Activated naive CD8-positive, alpha-beta T cell treated with anti-CD3 and anti-CD28 coated beads, Interleukin-2, amount 10 ng/mL, durations not matched to agents 7 days and 5 days (primary cell): ENCODE measurements at regions not wholly inside any gene's neighbourhood (a gene's known extent, or its start where the extent isn't known, plus 50 kb on each side); places are given as distances from the start of the nearest gene placed in this dataset.

Source experiments
- ATAC-seq: fragments of 150-1000 bp; cut with Tn5 transposase; one replicate; pipeline ENCODE4 v1.10.0; 2021; ENCODE audit warnings: low read depth, moderate library complexity
- POLR2A ChIA-PET: fragments of 350-600 bp; sonication (Branson Sonifier 250); formaldehyde crosslinking; loops from one replicate; lab custom pipeline; 2021; ENCODE audit warnings: antibody characterized with exemption; lab: Charles Lee
- DNase-seq: peaks from one replicate; pipeline ENCODE4 v3.0.0; 2021
- H3K27ac Mint-ChIP-seq: one replicate; pipeline ENCODE4 v1.8.0; 2022; ENCODE audit warnings: mild to moderate bottlenecking, mixed read lengths
- H3K27me3 Mint-ChIP-seq: one replicate; pipeline ENCODE4 v1.8.0; 2022; ENCODE audit warnings: mild to moderate bottlenecking, moderate library complexity, mixed read lengths
- H3K36me3 Mint-ChIP-seq: one replicate; pipeline ENCODE4 v1.8.0; 2021; ENCODE audit warnings: mild to moderate bottlenecking, mixed read lengths
- H3K4me1 Mint-ChIP-seq: one replicate; pipeline ENCODE4 v1.8.0; 2021; ENCODE audit warnings: mixed read lengths
- H3K4me3 Mint-ChIP-seq: one replicate; pipeline ENCODE4 v1.8.0; 2022; ENCODE audit warnings: mild to moderate bottlenecking, moderate library complexity, mixed read lengths
- H3K9me3 Mint-ChIP-seq: one replicate; pipeline ENCODE4 v1.8.0; 2021; ENCODE audit warnings: mixed read lengths

DNA sequence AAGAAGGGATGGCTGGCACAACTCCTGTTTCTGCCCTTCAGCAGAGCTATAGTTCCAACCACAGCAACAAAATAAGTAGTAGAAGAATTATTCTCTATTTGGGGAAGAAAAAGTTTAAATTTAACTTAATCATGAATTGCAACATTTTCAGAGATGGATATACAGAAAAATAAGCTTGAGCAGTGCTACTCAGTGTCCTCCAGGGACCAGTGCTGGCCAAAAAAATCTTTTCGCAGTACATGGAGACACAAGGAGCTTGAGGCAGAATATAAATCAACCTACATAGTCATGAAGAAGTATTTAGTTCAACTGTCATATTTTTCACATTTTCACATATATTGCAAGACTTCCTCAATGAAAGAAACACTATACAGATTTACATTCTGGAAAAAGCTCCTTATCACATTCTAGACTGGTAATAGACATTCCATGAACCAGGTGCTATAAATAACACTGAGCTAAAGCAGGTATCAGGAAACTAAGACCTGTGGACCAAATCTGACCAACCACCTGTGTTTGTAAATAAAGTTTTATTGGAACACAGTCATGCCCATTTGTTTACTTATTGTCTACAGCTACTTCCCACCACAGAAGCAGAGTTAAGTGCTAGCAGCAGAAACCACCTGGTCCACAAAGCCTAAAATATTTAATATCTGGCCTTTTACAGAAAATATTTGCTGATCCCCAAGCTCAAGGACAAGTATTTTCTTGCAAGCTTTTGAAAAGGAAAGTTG lies 101.9 kb downstream of the RGS21 start:
- no peak overlapping the region for H3K4me3 Mint-ChIP-seq
- no peak for ATAC-seq
- peaks cover 2% of the 10 kb centered on the region for H3K27me3 Mint-ChIP-seq
- H3K36me3 Mint-ChIP-seq, result no peaks in the 10 kb centered on the region
- H3K9me3 Mint-ChIP-seq, result no peaks in the 10 kb centered on the region
- no peaks in the 10 kb centered on the region for H3K4me1 Mint-ChIP-seq
- POLR2A ChIA-PET, result no interaction called here
- no peak overlapping the region for H3K27ac Mint-ChIP-seq
- DNase-seq, result no peak

DNA sequence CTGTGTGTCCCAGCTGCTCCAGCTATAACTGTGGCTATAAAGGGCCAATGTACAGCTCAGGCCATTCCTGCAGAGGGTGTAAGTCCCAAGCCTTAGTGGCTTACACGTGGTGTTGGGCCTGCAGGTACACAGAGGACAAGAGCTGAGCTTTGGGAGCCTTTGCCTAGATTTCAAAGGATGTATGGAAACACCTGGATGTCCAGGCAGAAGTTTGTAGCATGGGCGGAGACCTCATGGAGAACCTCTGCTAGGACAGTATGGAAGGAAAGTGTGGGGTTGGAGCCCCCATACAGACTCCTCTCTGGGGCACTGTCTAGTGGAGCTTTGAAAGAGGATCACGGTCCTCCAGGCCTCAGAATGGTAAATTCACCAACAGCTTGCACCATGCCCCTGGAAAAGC lies 113.9 kb downstream of the RGS21 start:
- no peaks in the 10 kb centered on the region for H3K9me3 Mint-ChIP-seq
- DNase-seq, result no peak

DNA sequence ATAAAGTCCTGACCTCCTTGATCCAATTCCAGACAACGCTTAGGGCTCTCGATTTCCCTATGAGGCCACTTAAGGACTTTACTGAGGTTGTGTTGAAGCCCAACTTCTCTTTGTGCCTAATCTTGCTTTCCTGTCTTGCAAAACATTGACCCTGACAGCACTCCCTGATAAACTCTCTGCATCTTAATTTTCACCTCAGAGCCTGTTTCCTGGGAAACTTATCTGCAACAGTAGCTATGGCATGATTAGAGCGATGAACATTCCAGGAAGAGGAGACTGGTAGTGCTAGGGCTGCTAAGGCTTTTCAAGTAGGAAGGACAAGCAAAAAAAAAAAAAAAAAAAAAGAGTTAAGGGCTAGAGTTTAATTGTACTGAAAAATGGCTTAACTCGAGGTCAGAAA lies 118.9 kb downstream of the RGS21 start:
- no peak overlapping the region for H3K27ac Mint-ChIP-seq
- no peaks in the 10 kb centered on the region for H3K36me3 Mint-ChIP-seq
- POLR2A ChIA-PET, result no interaction called here
- ATAC-seq (no peak), DNase-seq (no peak)
- no peak overlapping the region for H3K4me3 Mint-ChIP-seq
- H3K9me3 Mint-ChIP-seq, result no peaks in the 10 kb centered on the region
- H3K27me3 Mint-ChIP-seq, result no peaks in the 10 kb centered on the region
- no peaks in the 10 kb centered on the region for H3K4me1 Mint-ChIP-seq

More for the DNA sequence above, 113.9 kb downstream of the RGS21 start:
- ATAC-seq, result no peak
- no peak overlapping the region for H3K27ac Mint-ChIP-seq
- no peaks in the 10 kb centered on the region for H3K27me3 Mint-ChIP-seq
- POLR2A ChIA-PET, result no interaction called here
- no peak overlapping the region for H3K4me3 Mint-ChIP-seq
- no peaks in the 10 kb centered on the region for H3K36me3 Mint-ChIP-seq
- no peaks in the 10 kb centered on the region for H3K4me1 Mint-ChIP-seq

DNA sequence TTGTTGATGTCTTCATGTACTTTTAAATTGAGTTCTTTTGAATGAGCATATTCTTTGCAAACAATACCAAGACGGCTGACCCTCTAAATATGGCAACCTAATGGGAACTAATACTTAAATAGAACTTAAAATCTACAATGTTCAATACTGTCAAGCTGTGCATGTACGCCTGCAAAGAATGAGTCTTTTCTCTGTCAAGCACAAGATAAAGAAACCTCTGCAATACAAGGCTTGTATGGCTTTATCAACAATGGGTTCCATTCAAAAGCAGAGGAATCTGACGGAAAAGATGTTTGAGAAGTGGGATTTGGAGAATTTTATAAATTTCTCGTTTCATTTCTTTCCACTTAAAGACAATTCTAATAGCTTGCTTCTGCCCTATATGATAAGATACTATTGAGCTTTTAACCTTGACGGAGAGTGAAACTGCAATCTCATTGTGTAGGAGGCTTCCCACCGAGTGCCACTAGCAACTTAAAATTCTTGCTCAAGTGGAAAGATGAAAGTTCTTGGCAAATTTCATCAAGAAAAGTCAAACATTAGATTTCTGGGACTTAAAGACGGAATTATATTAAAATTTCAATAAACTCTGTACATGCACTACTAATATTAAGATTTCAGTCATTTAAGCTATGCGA lies 119.8 kb downstream of the RGS21 start:
- H3K36me3 Mint-ChIP-seq, result no peaks in the 10 kb centered on the region
- DNase-seq (no peak), ATAC-seq (no peak)
- H3K9me3 Mint-ChIP-seq, result no peaks in the 10 kb centered on the region
- H3K4me1 Mint-ChIP-seq, result no peaks in the 10 kb centered on the region
- no peak overlapping the region for H3K27ac Mint-ChIP-seq
- H3K27me3 Mint-ChIP-seq, result peaks cover 1% of the 10 kb centered on the region
- POLR2A ChIA-PET, result no interaction called here
- H3K4me3 Mint-ChIP-seq, result no peak overlapping the region

DNA sequence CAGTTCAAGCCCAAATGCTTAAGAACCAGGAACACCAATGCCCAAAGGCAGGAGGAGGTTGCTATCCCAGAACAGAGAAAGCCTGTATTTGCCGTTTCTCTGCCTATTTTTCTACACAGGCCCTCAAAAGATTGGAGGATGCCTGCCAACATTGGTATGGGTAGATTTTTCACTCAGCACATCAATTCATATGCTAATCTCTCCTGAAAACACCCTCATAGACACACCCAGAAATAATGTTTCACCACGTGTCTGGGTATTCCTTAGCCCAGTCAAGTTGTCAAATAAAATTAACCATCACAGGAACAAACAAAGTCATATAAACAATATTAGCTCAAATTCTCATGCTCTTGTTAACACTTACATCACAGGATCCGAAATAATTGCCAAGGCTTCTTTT lies 121.9 kb downstream of the RGS21 start:
- ATAC-seq, result no peak
- no peaks in the 10 kb centered on the region for H3K36me3 Mint-ChIP-seq
- H3K27me3 Mint-ChIP-seq, result peaks cover 2% of the 10 kb centered on the region
- no peak overlapping the region for H3K4me3 Mint-ChIP-seq
- POLR2A ChIA-PET, result no interaction called here
- H3K9me3 Mint-ChIP-seq, result no peaks in the 10 kb centered on the region
- H3K4me1 Mint-ChIP-seq, result no peaks in the 10 kb centered on the region
- no peak overlapping the region for H3K27ac Mint-ChIP-seq
- DNase-seq, result no peak

DNA sequence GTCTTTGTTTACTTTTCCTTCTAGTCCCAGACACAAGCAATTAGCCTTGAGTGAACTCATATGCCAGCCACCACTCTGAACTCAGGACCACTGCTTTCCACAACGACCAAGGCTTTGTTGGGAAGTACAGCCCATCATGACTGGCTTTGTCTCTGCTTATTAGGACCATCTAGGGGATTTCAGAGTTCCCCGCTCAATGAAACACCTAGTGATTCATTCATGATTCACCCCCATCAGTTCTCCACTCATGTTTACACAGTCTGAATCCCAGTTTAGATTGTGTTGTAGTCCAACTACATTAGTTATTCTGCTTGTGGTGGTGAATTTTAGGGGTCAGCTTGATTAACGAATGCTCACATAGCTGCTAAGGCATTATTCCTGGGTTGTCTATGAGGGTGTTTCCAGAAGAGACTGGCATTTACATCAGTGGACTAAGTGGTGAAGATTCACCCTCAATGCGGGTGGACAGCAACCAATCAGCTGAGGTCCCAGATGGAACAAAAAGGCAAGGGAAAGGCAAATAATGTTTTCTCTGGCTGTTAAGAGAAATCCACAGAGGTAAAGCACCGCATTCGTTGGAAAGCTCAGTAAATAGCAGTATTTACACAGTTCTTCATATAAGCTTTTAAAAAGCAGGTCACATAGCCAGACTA lies 122.7 kb downstream of the RGS21 start:
- ATAC-seq (no peak), DNase-seq (no peak)
- POLR2A ChIA-PET, result no interaction called here
- no peaks in the 10 kb centered on the region for H3K9me3 Mint-ChIP-seq
- no peaks in the 10 kb centered on the region for H3K4me1 Mint-ChIP-seq
- no peaks in the 10 kb centered on the region for H3K36me3 Mint-ChIP-seq
- H3K27ac Mint-ChIP-seq, result no peak overlapping the region
- H3K27me3 Mint-ChIP-seq, result peaks cover 2% of the 10 kb centered on the region
- no peak overlapping the region for H3K4me3 Mint-ChIP-seq

DNA sequence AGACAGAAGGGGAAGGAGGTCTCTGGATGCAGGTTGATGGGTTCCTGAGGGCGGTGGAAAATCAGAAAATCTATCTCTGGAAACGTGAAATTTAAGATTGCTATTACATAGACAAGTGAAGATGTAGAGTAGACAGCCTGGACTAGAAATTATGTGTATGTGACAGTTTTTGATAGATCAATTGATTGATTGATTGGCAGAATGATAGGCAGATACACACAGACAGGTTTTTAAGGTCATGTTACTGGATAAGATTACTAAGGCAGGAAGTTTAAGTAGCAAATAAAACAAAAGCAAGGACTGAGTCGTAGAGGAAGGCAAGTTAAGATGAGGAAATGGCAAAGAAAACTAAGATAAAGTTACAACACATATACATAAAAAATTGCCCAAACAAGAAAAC lies 124.7 kb downstream of the RGS21 start:
- ATAC-seq (no peak), DNase-seq (no peak)
- H3K27ac Mint-ChIP-seq, result no peak overlapping the region
- H3K36me3 Mint-ChIP-seq, result no peaks in the 10 kb centered on the region
- H3K4me3 Mint-ChIP-seq, result no peak overlapping the region
- POLR2A ChIA-PET, result no interaction called here
- H3K4me1 Mint-ChIP-seq, result no peaks in the 10 kb centered on the region
- H3K9me3 Mint-ChIP-seq, result no peaks in the 10 kb centered on the region
- peaks cover 6% of the 10 kb centered on the region for H3K27me3 Mint-ChIP-seq

DNA sequence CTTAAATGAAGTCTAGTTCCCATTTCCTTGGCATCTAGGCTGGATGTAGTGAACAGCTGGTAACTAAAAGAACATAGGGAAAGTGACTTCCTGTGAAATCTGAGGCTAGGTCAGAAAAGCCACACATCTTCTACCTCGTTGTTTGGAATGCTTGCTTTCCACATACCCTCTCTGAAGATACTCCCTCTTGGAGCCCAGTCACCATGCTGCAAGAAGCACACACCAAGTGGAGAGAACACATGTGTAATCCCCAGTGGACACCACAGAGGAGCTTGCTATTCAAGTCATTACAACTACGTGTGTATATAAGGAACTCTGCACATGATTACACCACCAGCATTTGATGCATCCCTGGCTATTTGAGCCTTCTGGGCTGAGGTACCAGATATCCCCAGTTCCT lies 125.9 kb downstream of the RGS21 start:
- H3K9me3 Mint-ChIP-seq, result no peaks in the 10 kb centered on the region
- POLR2A ChIA-PET, result no interaction called here
- DNase-seq (no peak), ATAC-seq (no peak)
- no peak overlapping the region for H3K4me3 Mint-ChIP-seq
- no peaks in the 10 kb centered on the region for H3K36me3 Mint-ChIP-seq
- peaks cover 9% of the 10 kb centered on the region for H3K27me3 Mint-ChIP-seq
- H3K4me1 Mint-ChIP-seq, result no peaks in the 10 kb centered on the region
- H3K27ac Mint-ChIP-seq, result no peak overlapping the region

DNA sequence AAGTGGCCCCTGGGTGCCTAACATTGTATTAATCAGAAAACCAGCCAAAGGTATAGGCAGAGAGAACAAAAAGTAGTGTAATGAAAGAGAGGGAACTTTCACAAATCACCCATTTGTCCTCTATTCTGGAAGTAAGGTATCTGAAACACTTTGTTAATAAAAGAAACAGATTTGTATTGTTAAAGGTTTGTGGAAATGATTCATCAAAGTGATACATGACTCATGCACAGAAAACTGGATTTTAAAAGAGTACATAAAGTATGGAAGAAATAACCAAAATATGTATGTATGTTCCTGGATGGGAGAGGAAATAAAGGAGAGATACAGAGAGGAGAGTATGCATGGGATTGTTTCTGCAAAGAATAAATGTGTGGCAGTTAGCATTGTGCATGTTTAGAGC lies 126.8 kb downstream of the RGS21 start:
- H3K27ac Mint-ChIP-seq, result no peak overlapping the region
- H3K4me3 Mint-ChIP-seq, result no peak overlapping the region
- DNase-seq (no peak), ATAC-seq (no peak)
- no peaks in the 10 kb centered on the region for H3K4me1 Mint-ChIP-seq
- no peaks in the 10 kb centered on the region for H3K9me3 Mint-ChIP-seq
- POLR2A ChIA-PET, result no interaction called here
- H3K36me3 Mint-ChIP-seq, result no peaks in the 10 kb centered on the region
- peaks cover 9% of the 10 kb centered on the region for H3K27me3 Mint-ChIP-seq

DNA sequence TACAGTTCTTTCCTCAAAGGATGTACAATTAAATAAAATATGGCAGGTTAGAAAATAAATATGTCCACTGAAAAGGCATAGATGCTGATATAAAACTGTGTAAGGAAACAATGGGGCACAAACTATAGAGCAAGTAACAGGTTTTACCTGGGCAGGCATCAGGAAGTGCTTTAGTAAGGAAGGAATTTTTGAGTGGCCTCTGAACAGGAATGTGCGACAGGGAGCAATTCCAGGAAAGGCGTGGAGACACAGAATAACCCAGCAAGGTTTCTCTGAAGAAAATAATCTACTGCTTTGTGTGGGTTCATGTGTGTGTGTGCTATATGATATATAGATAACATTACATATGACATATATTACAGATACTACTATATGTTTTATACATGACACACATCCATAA lies 128.4 kb downstream of the RGS21 start:
- POLR2A ChIA-PET, result no interaction called here
- H3K27me3 Mint-ChIP-seq, result peaks cover 13% of the 10 kb centered on the region

DNA sequence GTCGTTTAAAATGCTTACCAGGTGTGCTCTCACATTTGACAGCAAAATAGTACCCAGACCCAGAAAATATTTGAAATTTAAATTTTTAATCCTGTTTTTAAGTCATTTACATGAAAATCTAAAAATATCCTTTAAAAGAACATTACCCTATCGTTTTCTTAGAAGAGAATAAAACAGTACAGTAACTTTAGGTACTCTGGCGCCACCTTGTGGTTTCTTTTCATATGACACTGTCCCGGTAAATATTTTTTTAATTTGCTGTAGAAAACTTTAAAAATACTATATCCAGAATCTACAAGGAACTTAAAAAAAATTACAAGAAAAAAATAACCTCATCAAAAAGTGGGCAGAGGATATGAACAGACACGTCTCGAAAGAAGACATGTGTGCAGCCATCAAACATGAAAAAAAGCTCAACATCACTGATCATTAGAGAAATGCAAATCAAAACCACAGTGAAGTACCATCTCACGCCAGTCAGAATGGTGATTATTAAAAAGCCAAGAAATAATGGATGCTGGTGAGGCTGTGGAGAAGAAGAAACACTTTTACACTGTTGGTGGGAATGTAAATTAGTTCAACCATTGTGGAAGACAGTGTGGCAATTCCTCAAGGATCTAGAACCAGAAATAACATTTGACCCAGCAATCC lies 129.2 kb downstream of the RGS21 start:
- H3K9me3 Mint-ChIP-seq, result no peaks in the 10 kb centered on the region
- peaks cover 15% of the 10 kb centered on the region for H3K27me3 Mint-ChIP-seq
- POLR2A ChIA-PET, result no interaction called here
- no peaks in the 10 kb centered on the region for H3K4me1 Mint-ChIP-seq
- no peaks in the 10 kb centered on the region for H3K36me3 Mint-ChIP-seq
- DNase-seq (peak; percentile 31), ATAC-seq (no peak)
- H3K4me3 Mint-ChIP-seq, result no peak overlapping the region
- no peak overlapping the region for H3K27ac Mint-ChIP-seq

More for the DNA sequence above, 128.4 kb downstream of the RGS21 start:
- Mint-ChIP-seq H3K36me3 (no peaks in the 10 kb centered on the region), H3K4me3 (no peak overlapping the region), H3K27ac (no peak overlapping the region), H3K4me1 (no peaks in the 10 kb centered on the region), H3K9me3 (no peaks in the 10 kb centered on the region)
- DNase-seq, result no peak
- ATAC-seq, result no peak

DNA sequence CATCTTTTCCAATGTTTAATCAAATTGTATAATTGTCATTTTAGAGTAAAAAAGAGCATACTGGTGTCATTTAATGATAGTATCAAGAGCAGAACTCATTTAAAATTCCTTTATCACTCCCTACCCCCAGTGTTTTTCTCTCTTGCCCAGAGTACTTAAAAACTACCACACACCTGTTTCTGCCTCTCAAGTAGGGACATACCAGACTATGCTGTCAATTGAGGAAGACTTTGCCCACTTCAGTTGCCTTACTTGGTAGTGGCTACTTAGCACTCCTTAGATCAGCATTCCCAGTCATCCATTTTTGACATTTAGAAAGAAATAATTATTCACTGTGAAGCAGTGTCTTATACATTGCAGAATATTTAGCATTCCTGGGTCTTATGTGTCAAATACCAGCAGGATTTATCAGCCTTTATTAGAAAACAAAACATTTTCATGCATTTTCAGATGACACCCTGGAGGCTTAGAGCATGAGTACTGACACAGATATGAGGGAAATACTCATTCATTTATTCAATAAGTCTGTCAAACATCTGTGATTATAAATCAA lies 127.5 kb upstream of the RGS1 start:
- Mint-ChIP-seq H3K9me3 (no peaks in the 10 kb centered on the region), H3K4me1 (no peaks in the 10 kb centered on the region), H3K36me3 (no peaks in the 10 kb centered on the region), H3K4me3 (no peak overlapping the region), H3K27ac (no peak overlapping the region), H3K27me3 (peaks cover 14% of the 10 kb centered on the region)
- ATAC-seq (no peak), DNase-seq (no peak)
- POLR2A ChIA-PET, result no interaction called here

DNA sequence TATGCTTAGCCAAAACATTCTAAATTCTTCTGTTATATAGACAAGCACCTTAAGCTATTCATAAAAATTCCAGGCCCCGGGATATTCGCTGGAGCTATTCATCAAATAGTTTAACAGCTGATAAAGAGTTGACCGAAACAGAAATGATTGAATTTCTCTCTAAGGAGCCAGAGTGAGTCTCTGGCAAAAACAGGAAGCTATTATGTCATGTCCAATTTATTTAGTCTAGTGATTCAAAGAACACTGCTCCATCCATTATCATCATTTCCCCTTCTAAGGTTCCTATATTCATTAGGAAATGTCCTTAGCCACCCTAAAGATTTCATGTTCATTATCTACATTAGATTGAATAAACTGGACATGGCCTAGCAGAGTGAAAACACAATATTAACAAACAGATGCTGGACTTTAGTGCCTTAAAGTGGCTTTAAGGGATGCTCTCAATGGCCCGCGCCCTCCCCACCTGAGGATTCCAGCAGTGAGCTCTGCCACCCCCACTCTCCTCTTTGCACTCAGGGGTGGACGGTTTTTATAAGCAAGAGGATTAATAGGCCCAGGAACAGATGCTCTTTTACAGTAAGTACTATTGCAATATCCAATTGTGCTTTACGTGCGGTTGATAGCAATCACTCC lies 122.1 kb upstream of the RGS1 start:
- POLR2A ChIA-PET, result no interaction called here
- Mint-ChIP-seq H3K9me3 (no peaks in the 10 kb centered on the region), H3K4me3 (no peak overlapping the region), H3K4me1 (no peaks in the 10 kb centered on the region), H3K27ac (no peak overlapping the region), H3K27me3 (peaks cover 12% of the 10 kb centered on the region), H3K36me3 (no peaks in the 10 kb centered on the region)
- DNase-seq, result no peak
- no peak for ATAC-seq
